K562 (cell line): ENCODE measurements at regions not wholly inside any gene's neighbourhood (a gene's known extent, or its start where the extent isn't known, plus 50 kb on each side); places are given as distances from the start of the nearest gene placed in this dataset.

Experiments used
- GATAD2B ChIP-seq: fragments of 450-650 bp; IDR thresholded peaks from 2 replicates; pipeline ENCODE4 v1.6.1; 2017; ENCODE audit warnings: mild to moderate bottlenecking, borderline replicate concordance
- SMAD3 ChIP-seq: fragments of 450-650 bp; formaldehyde crosslinking; conservative IDR thresholded peaks from 2 replicates; pipeline ENCODE4 v1.4.0; 2020; ENCODE audit warnings: mild to moderate bottlenecking
- SREBF2 ChIP-seq: sonication (generic); formaldehyde crosslinking; IDR thresholded peaks from 2 replicates; pipeline ENCODE4 v1.4.0; 2020; ENCODE audit warnings: mild to moderate bottlenecking, missing genetic modification reagents
- ZNF644 ChIP-seq: fragments of 200-800 bp; sonication (Bioruptor generic); IDR thresholded peaks from 2 replicates; pipeline ENCODE4 v1.6.1; 2016; ENCODE audit warnings: low read depth, missing genetic modification characterization, missing compliant biosample characterization
- TF ChIP-seq, protein P1 (sequence below): fragments of 450-650 bp; IDR thresholded peaks from 2 replicates; pipeline ENCODE4 v1.7.0; 2016; ENCODE audit warnings: borderline replicate concordance
- TF ChIP-seq, protein P2 (sequence below): fragments of 250-450 bp; sonication (Bioruptor Pico); IDR thresholded peaks from 2 replicates; pipeline ENCODE4 v1.6.1; 2021; ENCODE audit warnings: mild to moderate bottlenecking
- TF ChIP-seq, protein P3 (sequence below): fragments of 250-450 bp; sonication (Bioruptor Pico); IDR thresholded peaks from 2 replicates; pipeline ENCODE4 v1.9.0; 2021; ENCODE audit warnings: mild to moderate bottlenecking
- TF ChIP-seq, protein P4 (sequence below): fragments of 450-650 bp; IDR thresholded peaks from 2 replicates; pipeline ENCODE4 v1.6.1; 2018; ENCODE audit warnings: mild to moderate bottlenecking, low read depth; ENCODE audit not compliant: partially characterized antibody
- TF ChIP-seq, protein P5 (sequence below), 3 experiments: IDR thresholded peaks in 2 of 3; conservative IDR thresholded peaks in 1 of 3; 2 replicates each; pipeline ENCODE4 v1.5.1; 2011 to 2012; ENCODE audit warnings: low read length in 3 of 3, mild to moderate bottlenecking in 3 of 3, control low read depth in 2 of 3, improper control_type of control experiment in 1 of 3, inconsistent platforms in 1 of 3, low read depth in 1 of 3, mixed read lengths in 1 of 3, moderate library complexity in 1 of 3; ENCODE audit not compliant: insufficient read depth in 2 of 3
- TF ChIP-seq, protein P6 (sequence below): fragments of 250-450 bp; sonication (Bioruptor Pico); IDR thresholded peaks from 2 replicates; pipeline ENCODE4 v1.5.0; 2022; ENCODE audit warnings: mild to moderate bottlenecking

DNA sequence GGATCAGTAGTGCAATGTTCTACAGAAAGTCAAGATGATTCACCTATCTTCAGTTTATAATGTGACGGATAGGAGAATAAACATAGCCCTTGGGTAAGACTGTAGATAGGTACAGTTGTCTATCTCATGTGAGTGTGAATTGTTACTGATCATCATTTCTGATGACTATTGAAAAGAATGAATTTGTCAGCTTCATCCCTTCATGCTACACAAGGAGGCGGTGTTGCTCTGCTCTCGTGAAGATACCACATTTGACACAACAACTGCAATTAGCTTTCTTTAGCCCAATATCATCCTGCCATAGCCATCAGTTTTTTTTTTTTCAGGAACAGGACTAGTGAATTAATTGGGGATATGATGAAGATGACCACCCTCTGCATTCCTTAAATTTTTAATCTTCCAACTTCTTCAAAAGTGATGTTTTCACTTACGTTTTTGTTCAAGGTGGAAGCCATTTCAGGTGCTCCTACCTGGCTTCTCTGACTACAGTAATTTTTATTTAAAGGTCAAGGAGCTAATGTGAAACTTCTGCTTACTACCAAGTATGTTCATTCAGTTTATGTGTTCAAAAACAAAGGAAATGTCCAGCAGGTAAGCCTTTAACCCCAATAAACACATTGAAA, 152.9 kb upstream of the MOCS2 start:
- TF ChIP-seq, protein P1, sequence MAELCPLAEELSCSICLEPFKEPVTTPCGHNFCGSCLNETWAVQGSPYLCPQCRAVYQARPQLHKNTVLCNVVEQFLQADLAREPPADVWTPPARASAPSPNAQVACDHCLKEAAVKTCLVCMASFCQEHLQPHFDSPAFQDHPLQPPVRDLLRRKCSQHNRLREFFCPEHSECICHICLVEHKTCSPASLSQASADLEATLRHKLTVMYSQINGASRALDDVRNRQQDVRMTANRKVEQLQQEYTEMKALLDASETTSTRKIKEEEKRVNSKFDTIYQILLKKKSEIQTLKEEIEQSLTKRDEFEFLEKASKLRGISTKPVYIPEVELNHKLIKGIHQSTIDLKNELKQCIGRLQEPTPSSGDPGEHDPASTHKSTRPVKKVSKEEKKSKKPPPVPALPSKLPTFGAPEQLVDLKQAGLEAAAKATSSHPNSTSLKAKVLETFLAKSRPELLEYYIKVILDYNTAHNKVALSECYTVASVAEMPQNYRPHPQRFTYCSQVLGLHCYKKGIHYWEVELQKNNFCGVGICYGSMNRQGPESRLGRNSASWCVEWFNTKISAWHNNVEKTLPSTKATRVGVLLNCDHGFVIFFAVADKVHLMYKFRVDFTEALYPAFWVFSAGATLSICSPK: no peak
- TF ChIP-seq, protein P2, sequence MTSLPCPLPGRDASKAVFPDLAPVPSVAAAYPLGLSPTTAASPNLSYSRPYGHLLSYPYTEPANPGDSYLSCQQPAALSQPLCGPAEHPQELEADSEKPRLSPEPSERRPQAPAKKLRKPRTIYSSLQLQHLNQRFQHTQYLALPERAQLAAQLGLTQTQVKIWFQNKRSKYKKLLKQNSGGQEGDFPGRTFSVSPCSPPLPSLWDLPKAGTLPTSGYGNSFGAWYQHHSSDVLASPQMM: no peak
- TF ChIP-seq GATAD2B (no peak), SREBF2 (CRISPR knock-in tag) (no peak), SMAD3 (CRISPR knock-in tag) (no peak), ZNF644 (tag) (no peak)
- TF ChIP-seq, protein P3, sequence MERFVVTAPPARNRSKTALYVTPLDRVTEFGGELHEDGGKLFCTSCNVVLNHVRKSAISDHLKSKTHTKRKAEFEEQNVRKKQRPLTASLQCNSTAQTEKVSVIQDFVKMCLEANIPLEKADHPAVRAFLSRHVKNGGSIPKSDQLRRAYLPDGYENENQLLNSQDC (CRISPR knock-in tag): no peak
- TF ChIP-seq, protein P4, sequence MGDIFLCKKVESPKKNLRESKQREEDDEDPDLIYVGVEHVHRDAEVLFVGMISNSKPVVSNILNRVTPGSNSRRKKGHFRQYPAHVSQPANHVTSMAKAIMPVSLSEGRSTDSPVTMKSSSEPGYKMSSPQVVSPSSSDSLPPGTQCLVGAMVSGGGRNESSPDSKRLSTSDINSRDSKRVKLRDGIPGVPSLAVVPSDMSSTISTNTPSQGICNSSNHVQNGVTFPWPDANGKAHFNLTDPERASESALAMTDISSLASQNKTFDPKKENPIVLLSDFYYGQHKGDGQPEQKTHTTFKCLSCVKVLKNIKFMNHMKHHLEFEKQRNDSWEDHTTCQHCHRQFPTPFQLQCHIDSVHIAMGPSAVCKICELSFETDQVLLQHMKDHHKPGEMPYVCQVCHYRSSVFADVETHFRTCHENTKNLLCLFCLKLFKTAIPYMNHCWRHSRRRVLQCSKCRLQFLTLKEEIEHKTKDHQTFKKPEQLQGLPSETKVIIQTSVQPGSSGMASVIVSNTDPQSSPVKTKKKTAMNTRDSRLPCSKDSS: no peak
- TF ChIP-seq, protein P5, sequence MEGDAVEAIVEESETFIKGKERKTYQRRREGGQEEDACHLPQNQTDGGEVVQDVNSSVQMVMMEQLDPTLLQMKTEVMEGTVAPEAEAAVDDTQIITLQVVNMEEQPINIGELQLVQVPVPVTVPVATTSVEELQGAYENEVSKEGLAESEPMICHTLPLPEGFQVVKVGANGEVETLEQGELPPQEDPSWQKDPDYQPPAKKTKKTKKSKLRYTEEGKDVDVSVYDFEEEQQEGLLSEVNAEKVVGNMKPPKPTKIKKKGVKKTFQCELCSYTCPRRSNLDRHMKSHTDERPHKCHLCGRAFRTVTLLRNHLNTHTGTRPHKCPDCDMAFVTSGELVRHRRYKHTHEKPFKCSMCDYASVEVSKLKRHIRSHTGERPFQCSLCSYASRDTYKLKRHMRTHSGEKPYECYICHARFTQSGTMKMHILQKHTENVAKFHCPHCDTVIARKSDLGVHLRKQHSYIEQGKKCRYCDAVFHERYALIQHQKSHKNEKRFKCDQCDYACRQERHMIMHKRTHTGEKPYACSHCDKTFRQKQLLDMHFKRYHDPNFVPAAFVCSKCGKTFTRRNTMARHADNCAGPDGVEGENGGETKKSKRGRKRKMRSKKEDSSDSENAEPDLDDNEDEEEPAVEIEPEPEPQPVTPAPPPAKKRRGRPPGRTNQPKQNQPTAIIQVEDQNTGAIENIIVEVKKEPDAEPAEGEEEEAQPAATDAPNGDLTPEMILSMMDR (IDR thresholded peaks at IDR 0.05 in 2 of 3, conservative IDR thresholded peaks at IDR 0.05 in 1 of 3; ENCODE audit: insufficient read depth in 2 of 3, low read depth in 1 of 3, low read length in 3 of 3): peak; percentile 31 to 56 (median 42); a peak in 4 of 6 replicates
- TF ChIP-seq, protein P6, sequence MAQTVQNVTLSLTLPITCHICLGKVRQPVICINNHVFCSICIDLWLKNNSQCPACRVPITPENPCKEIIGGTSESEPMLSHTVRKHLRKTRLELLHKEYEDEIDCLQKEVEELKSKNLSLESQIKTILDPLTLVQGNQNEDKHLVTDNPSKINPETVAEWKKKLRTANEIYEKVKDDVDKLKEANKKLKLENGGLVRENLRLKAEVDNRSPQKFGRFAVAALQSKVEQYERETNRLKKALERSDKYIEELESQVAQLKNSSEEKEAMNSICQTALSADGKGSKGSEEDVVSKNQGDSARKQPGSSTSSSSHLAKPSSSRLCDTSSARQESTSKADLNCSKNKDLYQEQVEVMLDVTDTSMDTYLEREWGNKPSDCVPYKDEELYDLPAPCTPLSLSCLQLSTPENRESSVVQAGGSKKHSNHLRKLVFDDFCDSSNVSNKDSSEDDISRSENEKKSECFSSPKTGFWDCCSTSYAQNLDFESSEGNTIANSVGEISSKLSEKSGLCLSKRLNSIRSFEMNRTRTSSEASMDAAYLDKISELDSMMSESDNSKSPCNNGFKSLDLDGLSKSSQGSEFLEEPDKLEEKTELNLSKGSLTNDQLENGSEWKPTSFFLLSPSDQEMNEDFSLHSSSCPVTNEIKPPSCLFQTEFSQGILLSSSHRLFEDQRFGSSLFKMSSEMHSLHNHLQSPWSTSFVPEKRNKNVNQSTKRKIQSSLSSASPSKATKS (CRISPR knock-in tag): no peak
